GM12878 (cell line): ENCODE measurements at regions not wholly inside any gene's neighbourhood (a gene's known extent, or its start where the extent isn't known, plus 50 kb on each side); places are given as distances from the start of the nearest gene placed in this dataset.

Source experiments
- ATAC-seq: fragments of 200-7000 bp; cut with Tn5 transposase; 3 replicates; pipeline ENCODE4 v1.9.1; 2020; ENCODE audit warnings: mild to moderate bottlenecking, moderate library complexity
- BruUV-seq: library from RNA; stranded (reverse); fragments of 400-500 nt; replicated peaks from 2 replicates; lab custom pipeline; 2021; lab: Mats Ljungman, UMichigan
- CTCF ChIA-PET: fragments of 300-600 bp; sonication (Branson Sonifier 250); formaldehyde crosslinking; extraction: SDS; loops from one replicate; lab custom pipeline; 2021; ENCODE audit warnings: inconsistent platforms; lab: Yijun Ruan, JAX
- POLR2A ChIA-PET: fragments of 350-600 bp; formaldehyde crosslinking; extraction: SDS; loops from one replicate; lab custom pipeline; 2021; ENCODE audit warnings: inconsistent platforms; lab: Charles Lee
- RAD21 ChIA-PET: fragments of 300-600 bp; sonication (Branson Sonifier 250); formaldehyde crosslinking; loops from one replicate; lab custom pipeline; 2023; ENCODE audit warnings: antibody characterized with exemption; ENCODE audit not compliant: unreplicated experiment; lab: Charles Lee
- SMC1A ChIA-PET: fragments of 300-600 bp; sonication (Branson Sonifier 250); formaldehyde crosslinking; loops from one replicate; lab custom pipeline; 2023; ENCODE audit not compliant: unreplicated experiment, uncharacterized antibody; lab: Charles Lee
- DNase-seq: peaks from one replicate; pipeline ENCODE4 v3.0.0-alpha.2; 2011; ENCODE audit warnings: low read depth, low spot score
- FAIRE-seq: peaks from 3 replicates; lab custom pipeline; 2011; peaks lifted over from hg19 to GRCh38; lab: Jason Lieb, UNC
- H2AFZ ChIP-seq: 2 replicates; pipeline ENCODE4 v1.6.0; 2011; ENCODE audit warnings: low read depth, low read length, control low read depth; ENCODE audit not compliant: control insufficient read depth
- H3K27ac ChIP-seq: 2 replicates; pipeline ENCODE4 v1.5.1; 2011; ENCODE audit warnings: control low read depth; ENCODE audit not compliant: control insufficient read depth, insufficient read depth
- H3K27me3 ChIP-seq, 2 experiments: replicated peaks in 1 of 2; 2 replicates each; pipeline versions ENCODE4 v1.6.0 to v1.6.1; 2011; ENCODE audit warnings: low read length in 1 of 2; ENCODE audit not compliant: control insufficient read depth in 2 of 2, insufficient read depth in 2 of 2
- H3K36me3 ChIP-seq, 2 experiments: 2 replicates each; pipeline ENCODE4 v1.5.1; 2011; ENCODE audit warnings: low read length in 1 of 2; ENCODE audit not compliant: control insufficient read depth in 2 of 2, insufficient read depth in 2 of 2
- H3K4me1 ChIP-seq: 2 replicates; pipeline ENCODE4 v1.6.1; 2011; ENCODE audit warnings: mild to moderate bottlenecking, low read length, moderate library complexity, mixed read lengths; ENCODE audit not compliant: control insufficient read depth, insufficient read depth
- H3K4me2 ChIP-seq: 2 replicates; pipeline ENCODE4 v1.6.0; 2011; ENCODE audit warnings: control low read depth; ENCODE audit not compliant: control insufficient read depth, insufficient read depth
- H3K4me3 ChIP-seq: fragments of 200-600 bp; sonication (generic); 2 replicates; pipeline ENCODE4 v1.5.1; 2016
- H3K79me2 ChIP-seq: 2 replicates; pipeline ENCODE4 v1.6.0; 2011; ENCODE audit warnings: low read length; ENCODE audit not compliant: control insufficient read depth, insufficient read depth
- H3K9ac ChIP-seq: 2 replicates; pipeline ENCODE4 v1.8.0; 2011; ENCODE audit warnings: low read length, control low read depth, mixed read lengths; ENCODE audit not compliant: control insufficient read depth, insufficient read depth
- H3K9me3 ChIP-seq: replicated peaks from 3 replicates; pipeline ENCODE4 v1.5.1; 2011; ENCODE audit warnings: mild to moderate bottlenecking, low read length; ENCODE audit not compliant: control insufficient read depth, insufficient read depth
- H4K20me1 ChIP-seq: 2 replicates; pipeline ENCODE4 v1.6.0; 2011; ENCODE audit not compliant: control insufficient read depth, insufficient read depth
- ATF7 ChIP-seq: fragments of 450-650 bp; IDR thresholded peaks from 2 replicates; pipeline ENCODE4 v1.6.1; 2016; ENCODE audit warnings: low read depth, mild to moderate bottlenecking
- CBX5 ChIP-seq: sonication (generic); IDR thresholded peaks from 2 replicates; pipeline ENCODE4 v1.6.1; 2016; ENCODE audit warnings: low read depth, moderate library complexity, mild to moderate bottlenecking, inconsistent platforms
- CHD2 ChIP-seq: IDR thresholded peaks from 2 replicates; pipeline ENCODE4 v1.6.1; 2011; ENCODE audit warnings: low read depth, low read length, improper control_type of control experiment, borderline replicate concordance
- CREM ChIP-seq: IDR thresholded peaks from 2 replicates; pipeline ENCODE4 v1.6.1; 2014; ENCODE audit warnings: antibody characterized with exemption, low read depth
- EGR1 ChIP-seq, 2 experiments: IDR thresholded peaks; 1 replicate in 1 of 2; 2 replicates in 1 of 2; pipeline ENCODE4 v1.6.1; 2011 to 2012; ENCODE audit warnings: low read depth in 2 of 2, low read length in 2 of 2, borderline replicate concordance in 1 of 2, mild to moderate bottlenecking in 1 of 2, moderate library complexity in 1 of 2
- ETV6 ChIP-seq, 2 experiments: fragments of 450-650 bp in 1 of 2; IDR thresholded peaks in 1 of 2; conservative IDR thresholded peaks in 1 of 2; 2 replicates each; pipeline ENCODE4 v1.6.1; 2014; ENCODE audit warnings: antibody characterized with exemption in 1 of 2, borderline replicate concordance in 1 of 2, low read depth in 1 of 2, mild to moderate bottlenecking in 1 of 2, moderate library complexity in 1 of 2
- KDM1A ChIP-seq: fragments of 200-600 bp; sonication (generic); IDR thresholded peaks from 2 replicates; pipeline ENCODE4 v1.6.1; 2016; ENCODE audit warnings: borderline replicate concordance
- RAD21 ChIP-seq: IDR thresholded peaks from 2 replicates; pipeline ENCODE4 v1.6.1; 2011; ENCODE audit warnings: mild to moderate bottlenecking, low read depth, low read length, moderate library complexity; ENCODE audit not compliant: insufficient read depth
- RBBP5 ChIP-seq: fragments of 200-600 bp; sonication (generic); conservative IDR thresholded peaks from 2 replicates; pipeline ENCODE4 v1.6.1; 2016
- SREBF2 ChIP-seq: IDR thresholded peaks from 2 replicates; pipeline ENCODE4 v1.6.1; 2012; ENCODE audit warnings: mild to moderate bottlenecking, low read length
- TAF1 ChIP-seq: IDR thresholded peaks from 2 replicates; pipeline ENCODE4 v1.6.1; 2011; ENCODE audit warnings: mild to moderate bottlenecking, low read depth, low read length, borderline replicate concordance
- WGBS: methylation state at CpG from one replicate; pipeline ENCODE4 v1.1.6; 2016; ENCODE audit warnings: low lambda C conversion rate; ENCODE audit not compliant: insufficient replicate concordance, insufficient coverage; ENCODE audit errors: missing lambda C conversion rate; 5-methylcytosine and 5-hydroxymethylcytosine counted together
- in situ Hi-C: fragments of 300-500 bp; cut with MboI; formaldehyde crosslinking; loops from 9 replicates; pipeline ENCODE4 v1.14.3; 2018; ENCODE audit warnings: mixed read lengths
- intact Hi-C: fragments of 100-400 bp; cut with micrococcal nuclease; formaldehyde crosslinking; loops from one replicate; pipeline ENCODE4 v1.14.2; 2022; ENCODE audit not compliant: unreplicated experiment
- TF ChIP-seq, protein P1 (sequence below): IDR thresholded peaks from 2 replicates; pipeline ENCODE4 v1.6.1; 2011; ENCODE audit warnings: mild to moderate bottlenecking, low read depth, low read length, moderate library complexity; ENCODE audit not compliant: insufficient replicate concordance
- TF ChIP-seq, protein P2 (sequence below): IDR thresholded peaks from 2 replicates; pipeline ENCODE4 v1.6.1; 2012; ENCODE audit warnings: low read length, inconsistent platforms
- TF ChIP-seq, protein P3 (sequence below): IDR thresholded peaks from 2 replicates; pipeline ENCODE4 v1.6.1; 2011; ENCODE audit warnings: low read depth, low read length, improper control_type of control experiment, borderline replicate concordance
- TF ChIP-seq, protein P4 (sequence below): fragments of 450-650 bp; IDR thresholded peaks from 2 replicates; pipeline ENCODE4 v1.6.1; 2017; ENCODE audit warnings: mild to moderate bottlenecking, low read depth, inconsistent platforms; ENCODE audit not compliant: poor library complexity, severe bottlenecking

- ChIA-PET POLR2A (no interaction called here), CTCF (interaction anchor here (0.7 to 2.1 kb wide), 14 partner anchors 12 to 734 kb away, joined by 3 to 32 read pairs (median 4); no protein-coding TSS in a partner anchor), SMC1A (interaction anchor here (0.6 to 2.1 kb wide), 7 partner anchors 14 to 715 kb away, joined by 3 to 21 read pairs (median 4); no protein-coding TSS in a partner anchor), RAD21 (interaction anchor here (0.8 to 1.9 kb wide), 5 partner anchors 96 to 717 kb away, joined by 3 to 13 read pairs (median 3); no protein-coding TSS in a partner anchor)
- Histone ChIP-seq H3K4me2 (no peak overlapping the region), H3K4me3 (no peak overlapping the region), H3K79me2 (no peaks in the 10 kb centered on the region), H3K4me1 (no peaks in the 10 kb centered on the region), H3K9ac (no peak overlapping the region), H3K36me3 (no peaks in the 10 kb centered on the region), H2AFZ (peak overlapping the region; percentile 54), H3K9me3 (no peaks in the 10 kb centered on the region), H3K27ac (no peak overlapping the region), H4K20me1 (no peaks in the 10 kb centered on the region), H3K27me3 (no peaks in the 10 kb centered on the region; a peak in 2 of 4 replicates)
- intact Hi-C loops, result loop anchor here (1.0 to 5.0 kb wide), 3 partner anchors 265 to 715 kb away; no protein-coding TSS in a partner anchor
- no peak for FAIRE-seq
- BruUV-seq, result no TSS peak
- ATAC-seq, result peak; percentile 77
- in situ Hi-C loops, result loop anchor here (10.0 kb wide), 1 partner anchor 709 kb away; no protein-coding TSS in a partner anchor
- peak; percentile 25 for DNase-seq
- 2% methylated on average over 6 of the region's 6 CpGs for WGBS
- TF ChIP-seq CREM, result no peak
- TF ChIP-seq, protein P1, sequence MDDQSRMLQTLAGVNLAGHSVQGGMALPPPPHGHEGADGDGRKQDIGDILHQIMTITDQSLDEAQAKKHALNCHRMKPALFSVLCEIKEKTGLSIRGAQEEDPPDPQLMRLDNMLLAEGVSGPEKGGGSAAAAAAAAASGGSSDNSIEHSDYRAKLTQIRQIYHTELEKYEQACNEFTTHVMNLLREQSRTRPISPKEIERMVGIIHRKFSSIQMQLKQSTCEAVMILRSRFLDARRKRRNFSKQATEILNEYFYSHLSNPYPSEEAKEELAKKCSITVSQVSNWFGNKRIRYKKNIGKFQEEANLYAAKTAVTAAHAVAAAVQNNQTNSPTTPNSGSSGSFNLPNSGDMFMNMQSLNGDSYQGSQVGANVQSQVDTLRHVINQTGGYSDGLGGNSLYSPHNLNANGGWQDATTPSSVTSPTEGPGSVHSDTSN, result no peak
- no peak for TF ChIP-seq CHD2
- no peak for TF ChIP-seq KDM1A
- no peak for TF ChIP-seq RBBP5
- TF ChIP-seq, protein P2, sequence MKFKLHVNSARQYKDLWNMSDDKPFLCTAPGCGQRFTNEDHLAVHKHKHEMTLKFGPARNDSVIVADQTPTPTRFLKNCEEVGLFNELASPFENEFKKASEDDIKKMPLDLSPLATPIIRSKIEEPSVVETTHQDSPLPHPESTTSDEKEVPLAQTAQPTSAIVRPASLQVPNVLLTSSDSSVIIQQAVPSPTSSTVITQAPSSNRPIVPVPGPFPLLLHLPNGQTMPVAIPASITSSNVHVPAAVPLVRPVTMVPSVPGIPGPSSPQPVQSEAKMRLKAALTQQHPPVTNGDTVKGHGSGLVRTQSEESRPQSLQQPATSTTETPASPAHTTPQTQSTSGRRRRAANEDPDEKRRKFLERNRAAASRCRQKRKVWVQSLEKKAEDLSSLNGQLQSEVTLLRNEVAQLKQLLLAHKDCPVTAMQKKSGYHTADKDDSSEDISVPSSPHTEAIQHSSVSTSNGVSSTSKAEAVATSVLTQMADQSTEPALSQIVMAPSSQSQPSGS, result no peak
- TF ChIP-seq SREBF2, result no peak
- no peak for TF ChIP-seq CBX5
- TF ChIP-seq EGR1 (IDR thresholded peaks at IDR 0.05; ENCODE audit: borderline replicate concordance in 1 of 2, low read depth in 2 of 2, low read length in 2 of 2), result no peak
- TF ChIP-seq, protein P3, sequence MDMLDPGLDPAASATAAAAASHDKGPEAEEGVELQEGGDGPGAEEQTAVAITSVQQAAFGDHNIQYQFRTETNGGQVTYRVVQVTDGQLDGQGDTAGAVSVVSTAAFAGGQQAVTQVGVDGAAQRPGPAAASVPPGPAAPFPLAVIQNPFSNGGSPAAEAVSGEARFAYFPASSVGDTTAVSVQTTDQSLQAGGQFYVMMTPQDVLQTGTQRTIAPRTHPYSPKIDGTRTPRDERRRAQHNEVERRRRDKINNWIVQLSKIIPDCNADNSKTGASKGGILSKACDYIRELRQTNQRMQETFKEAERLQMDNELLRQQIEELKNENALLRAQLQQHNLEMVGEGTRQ, result no peak
- no peak for TF ChIP-seq ETV6 (conservative IDR thresholded peaks at IDR 0.05 in 1 of 2, IDR thresholded peaks at IDR 0.05 in 1 of 2; ENCODE audit: borderline replicate concordance in 1 of 2, low read depth in 1 of 2)
- TF ChIP-seq, protein P4, sequence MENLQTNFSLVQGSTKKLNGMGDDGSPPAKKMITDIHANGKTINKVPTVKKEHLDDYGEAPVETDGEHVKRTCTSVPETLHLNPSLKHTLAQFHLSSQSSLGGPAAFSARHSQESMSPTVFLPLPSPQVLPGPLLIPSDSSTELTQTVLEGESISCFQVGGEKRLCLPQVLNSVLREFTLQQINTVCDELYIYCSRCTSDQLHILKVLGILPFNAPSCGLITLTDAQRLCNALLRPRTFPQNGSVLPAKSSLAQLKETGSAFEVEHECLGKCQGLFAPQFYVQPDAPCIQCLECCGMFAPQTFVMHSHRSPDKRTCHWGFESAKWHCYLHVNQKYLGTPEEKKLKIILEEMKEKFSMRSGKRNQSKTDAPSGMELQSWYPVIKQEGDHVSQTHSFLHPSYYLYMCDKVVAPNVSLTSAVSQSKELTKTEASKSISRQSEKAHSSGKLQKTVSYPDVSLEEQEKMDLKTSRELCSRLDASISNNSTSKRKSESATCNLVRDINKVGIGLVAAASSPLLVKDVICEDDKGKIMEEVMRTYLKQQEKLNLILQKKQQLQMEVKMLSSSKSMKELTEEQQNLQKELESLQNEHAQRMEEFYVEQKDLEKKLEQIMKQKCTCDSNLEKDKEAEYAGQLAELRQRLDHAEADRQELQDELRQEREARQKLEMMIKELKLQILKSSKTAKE, result peak; percentile 15
- TF ChIP-seq ATF7, result no peak
- peak; percentile 70 for TF ChIP-seq RAD21
- no peak for TF ChIP-seq TAF1
These were observed 389.8 kb downstream of the FIGN start for GRCh38 chr2:163345795-163346573.
